ENCODE measurements at regions not wholly inside any gene's neighbourhood (a gene's known extent, or its start where the extent isn't known, plus 50 kb on each side); places are given as distances from the start of the nearest gene placed in this dataset.
A peak's percentile ranks its signal among the peaks of the same experiment; 100 is the strongest.

GRCh38 chr1:170225781-170226530 is 80.2 kb downstream of the NTMT2 start:
- ATAC-seq, result no peak
- TF ChIP-seq CTCF (IDR thresholded peaks at IDR 0.05) (no peak), POLR2A (IDR thresholded peaks at IDR 0.05) (no peak)
- Histone ChIP-seq H3K36me3 (no peaks in the 10 kb centered on the region), H3K4me1 (peaks cover 0 to 14% (median 2%) of the 10 kb centered on the region in 12 donors), H3K4me3 (no peak overlapping the region), H3K27me3 (no peaks in the 10 kb centered on the region), H3K9me3 (no peaks in the 10 kb centered on the region), H3K27ac (peak overlapping the region in 1 of 12 donors; percentile 8)
- WGBS, 4 donors, result 90 to 95% (median 94%) methylated on average over 2 of the region's 2 CpGs
- no peak for DNase-seq
- intact Hi-C loops (cut with DNase I), result no loop called here

DNA sequence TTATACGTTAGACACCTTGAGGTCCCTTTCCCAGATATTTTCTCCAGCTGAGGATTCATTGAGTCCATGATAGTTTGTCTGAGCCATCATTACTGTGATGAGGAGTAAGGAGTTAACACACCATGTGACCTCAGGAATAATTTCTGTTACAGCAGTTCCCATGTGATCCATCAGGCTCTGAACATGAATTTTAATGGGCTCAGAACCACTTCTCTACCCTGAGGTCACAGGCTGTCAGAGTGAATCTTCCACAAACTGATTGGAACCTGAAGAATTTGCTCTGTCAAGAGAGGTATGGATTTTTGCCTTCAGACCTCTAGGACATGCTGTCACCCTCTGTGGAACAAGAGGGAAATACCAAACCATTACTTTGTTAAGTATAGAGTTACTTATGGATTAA is 81.0 kb downstream of the NTMT2 start:
- Histone ChIP-seq H3K27ac (no peak overlapping the region), H3K36me3 (no peaks in the 10 kb centered on the region), H3K4me3 (no peak overlapping the region), H3K9me3 (no peaks in the 10 kb centered on the region), H3K4me1 (peaks cover 0 to 7% (median 0%) of the 10 kb centered on the region in 12 donors), H3K27me3 (no peaks in the 10 kb centered on the region)
- ATAC-seq, result no peak
- TF ChIP-seq CTCF (IDR thresholded peaks at IDR 0.05), result no peak
- no peak for TF ChIP-seq POLR2A (IDR thresholded peaks at IDR 0.05)
- 83 to 94% (median 91%) methylated on average over 1 of the region's 1 CpG for WGBS, 4 donors
- no peak for DNase-seq
- intact Hi-C loops (cut with DNase I), result no loop called here

- Histone ChIP-seq H3K36me3 (no peaks in the 10 kb centered on the region), H3K4me1 (peaks cover 0 to 5% (median 0%) of the 10 kb centered on the region in 12 donors), H3K27ac (no peak overlapping the region), H3K27me3 (no peaks in the 10 kb centered on the region), H3K9me3 (no peaks in the 10 kb centered on the region), H3K4me3 (no peak overlapping the region)
- TF ChIP-seq CTCF (IDR thresholded peaks at IDR 0.05) (no peak), POLR2A (IDR thresholded peaks at IDR 0.05) (no peak)
- ATAC-seq (no peak), DNase-seq (no peak)
- 83 to 93% (median 87%) methylated on average over 1 of the region's 1 CpG for WGBS, 4 donors
- intact Hi-C loops (cut with DNase I), result no loop called here
Observed at GRCh38 chr1:170230323-170230722, 84.6 kb downstream of the NTMT2 start.

DNA sequence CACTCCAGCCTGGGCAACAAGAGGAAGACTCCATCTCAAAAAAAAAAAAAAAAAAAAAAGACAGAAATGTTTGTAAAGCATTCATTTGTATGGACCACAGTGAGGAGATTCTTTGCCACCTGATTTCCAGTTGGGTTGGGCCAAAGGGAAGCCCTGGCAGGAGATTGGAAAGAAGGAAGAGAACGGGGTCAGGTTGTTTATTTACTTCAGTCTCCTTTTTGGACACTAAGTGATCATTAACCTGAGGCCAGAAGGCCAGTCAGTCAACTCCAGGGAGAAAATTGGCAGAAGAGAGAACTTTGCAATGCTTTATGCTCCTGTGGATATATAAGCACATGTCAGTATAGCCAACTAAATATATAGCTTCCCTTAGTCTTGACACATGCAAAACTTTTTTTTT is 85.9 kb downstream of the NTMT2 start:
- intact Hi-C loops (cut with DNase I), result no loop called here
- Histone ChIP-seq H3K9me3 (no peaks in the 10 kb centered on the region), H3K27me3 (no peaks in the 10 kb centered on the region), H3K36me3 (no peaks in the 10 kb centered on the region), H3K27ac (no peak overlapping the region), H3K4me3 (no peak overlapping the region), H3K4me1 (no peaks in the 10 kb centered on the region)
- DNase-seq, result no peak
- ATAC-seq, result no peak
- WGBS, 4 donors, result 75 to 92% (median 83%) methylated on average over 1 of the region's 1 CpG
- no peak for TF ChIP-seq POLR2A (IDR thresholded peaks at IDR 0.05)

Measured in heart left ventricle (tissue), 16 donors.